Suppressor macrophage treated with lipopolysaccharide for 4 hours (primary cell): ENCODE measurements at regions not wholly inside any gene's neighbourhood (a gene's known extent, or its start where the extent isn't known, plus 50 kb on each side); places are given as distances from the start of the nearest gene placed in this dataset.

ENCODE experiments used
- DNase-seq: peaks from one replicate; pipeline ENCODE4 v3.0.0-alpha.2; 2020

- no peak for DNase-seq
Measured at GRCh38 chr5:159765135-159765433, 151.2 kb upstream of the ADRA1B start.

- DNase-seq = no peak
Measured at GRCh38 chr5:159765760-159766517, 150.3 kb upstream of the ADRA1B start.

- DNase-seq = no peak
Measured at GRCh38 chr5:159768243-159768642, 148.0 kb upstream of the ADRA1B start.

GRCh38 chr5:159772698-159773061 lies 143.6 kb upstream of the ADRA1B start:
- no peak for DNase-seq

GRCh38 chr5:159773062-159773924 lies 143.0 kb upstream of the ADRA1B start:
- peak; percentile 85 for DNase-seq

GRCh38 chr5:159774476-159775031 lies 141.7 kb upstream of the ADRA1B start:
- no peak for DNase-seq

GRCh38 chr5:159775890-159776289 lies 140.4 kb upstream of the ADRA1B start:
- DNase-seq = no peak

- DNase-seq = no peak
Measured at GRCh38 chr5:159777049-159777660, 139.1 kb upstream of the ADRA1B start.

- DNase-seq = no peak
Measured at GRCh38 chr5:159779481-159779880, 136.8 kb upstream of the ADRA1B start.

- DNase-seq = no peak
Measured at GRCh38 chr5:159780246-159780645, 136.0 kb upstream of the ADRA1B start.

- DNase-seq = no peak
Measured at GRCh38 chr5:159781626-159782157, 134.6 kb upstream of the ADRA1B start.

GRCh38 chr5:159782197-159782994 lies 133.9 kb upstream of the ADRA1B start:
- peak; percentile 41 for DNase-seq

- no peak for DNase-seq
Measured at GRCh38 chr5:159782995-159783300, 133.3 kb upstream of the ADRA1B start.

- no peak for DNase-seq
Measured at GRCh38 chr5:159783726-159784247, 132.5 kb upstream of the ADRA1B start.

- DNase-seq = no peak
Measured at GRCh38 chr5:159784993-159785392, 131.3 kb upstream of the ADRA1B start.

- DNase-seq = no peak
Measured at GRCh38 chr5:159785656-159786055, 130.6 kb upstream of the ADRA1B start.

GRCh38 chr5:159786201-159786600 lies 130.1 kb upstream of the ADRA1B start:
- no peak for DNase-seq

GRCh38 chr5:159786901-159787691 lies 129.2 kb upstream of the ADRA1B start:
- DNase-seq = no peak

GRCh38 chr5:159787837-159788236 lies 128.4 kb upstream of the ADRA1B start:
- DNase-seq = no peak

GRCh38 chr5:159788835-159789331 lies 127.4 kb upstream of the ADRA1B start:
- DNase-seq = no peak

GRCh38 chr5:159792180-159792579 lies 124.1 kb upstream of the ADRA1B start:
- no peak for DNase-seq
